ENCODE measurements at regions not wholly inside any gene's neighbourhood (a gene's known extent, or its start where the extent isn't known, plus 50 kb on each side); places are given as distances from the start of the nearest gene placed in this dataset.

DNA sequence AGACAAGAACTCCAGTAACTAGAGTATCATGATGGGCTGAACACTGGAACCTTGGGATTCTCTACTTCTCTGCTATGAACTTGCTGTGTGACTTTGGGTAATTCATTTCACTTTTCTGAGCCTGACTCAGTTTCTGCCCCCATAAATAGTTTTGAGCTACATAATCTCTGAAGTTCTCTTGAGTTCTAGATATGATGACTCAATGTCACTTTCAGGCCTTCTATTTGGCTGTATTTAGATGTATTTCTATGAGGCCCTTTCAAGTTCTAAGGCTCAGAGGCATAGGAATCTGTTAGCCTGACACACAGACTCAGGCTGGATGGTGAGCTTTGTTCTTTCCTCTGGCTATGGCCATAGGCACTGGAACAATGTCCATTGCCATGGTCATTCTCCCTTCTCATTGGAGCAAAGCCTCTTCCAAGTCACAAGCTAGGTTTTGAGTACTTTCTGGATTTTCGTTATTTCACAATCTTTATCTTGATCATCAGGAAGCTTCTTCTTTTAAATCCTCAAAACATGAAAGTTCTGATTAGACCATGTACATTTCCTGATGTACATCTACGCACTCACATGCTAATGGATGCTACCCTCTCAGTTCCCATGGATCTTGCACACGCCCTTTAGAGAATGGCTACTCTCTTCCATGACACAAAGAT lies 101.6 kb downstream of the TES start:
- intact Hi-C loops (cut with micrococcal nuclease) (no loop called here), in situ Hi-C loops (cut with MboI) (no loop called here)
- BruUV-seq (replicated peaks) = no TSS peak
- Histone ChIP-seq H3K4me2 (ENCODE audit: insufficient read depth, low read length) (no peak overlapping the region), H3K36me3 (ENCODE audit: control insufficient read depth, insufficient read depth, low read length) (no peaks in the 10 kb centered on the region), H3K27me3 (ENCODE audit: control insufficient read depth in 2 of 2, insufficient read depth in 2 of 2, low read length in 2 of 2) (peaks cover 5 to 9% of the 10 kb centered on the region in 2 experiments; a peak in 3 of 5 replicates), H3K9ac (ENCODE audit: insufficient read depth in 1 of 2, low read depth in 2 of 2, low read length in 2 of 2) (no peak overlapping the region), H2AFZ (ENCODE audit: low read depth, low read length) (no peak overlapping the region), H3K9me1 (ENCODE audit: control insufficient read depth, insufficient read depth, low read length) (no peaks in the 10 kb centered on the region), H3K27ac (ENCODE audit: extremely low read depth, low read depth, low read length) (no peak overlapping the region), H4K20me1 (replicated peaks; ENCODE audit: control insufficient read depth, insufficient read depth, low read length) (no peaks in the 10 kb centered on the region), H3K9me3 (replicated peaks; ENCODE audit: control insufficient read depth, insufficient read depth, low read depth, low read length) (no peaks in the 10 kb centered on the region), H3K79me2 (ENCODE audit: control insufficient read depth, insufficient read depth, low read length) (no peaks in the 10 kb centered on the region), H3K4me3 (no peak overlapping the region), H3K4me1 (replicated peaks in 1 of 2; ENCODE audit: control insufficient read depth in 2 of 2, insufficient read depth in 2 of 2, low read length in 2 of 2) (no peaks in the 10 kb centered on the region)
- DNase-seq (ENCODE audit: extremely low read depth in 1 of 4, low spot score in 3 of 4) (no peak), FAIRE-seq (no peak), ATAC-seq (no peak)
- TF ChIP-seq ZNF408 (CRISPR knock-in tag; IDR thresholded peaks at IDR 0.05; ENCODE audit: low read depth) = no peak
- no peak for TF ChIP-seq E2F6 (IDR thresholded peaks at IDR 0.05; ENCODE audit: borderline replicate concordance in 1 of 2, extremely low read depth in 1 of 2, insufficient read depth in 1 of 2, insufficient read length in 1 of 2, low read depth in 1 of 2, low read length in 1 of 2, poor library complexity in 1 of 2, severe bottlenecking in 1 of 2)
- peak; percentile 64; the same call in 1 of the 2 replicates for TF ChIP-seq CEBPB (tag; IDR thresholded peaks at IDR 0.05)
- 2% methylated on average over 3 of the region's 3 CpGs for WGBS (ENCODE audit: insufficient coverage, low coverage, missing lambda C conversion rate)
- ChIA-PET POLR2A (interaction anchor here (0.7 kb wide), 1 partner anchor 326 kb away, joined by 3 read pairs; no protein-coding TSS in a partner anchor), CTCF (ENCODE audit: low intra/inter-chr PET ratio) (no interaction called here)

DNA sequence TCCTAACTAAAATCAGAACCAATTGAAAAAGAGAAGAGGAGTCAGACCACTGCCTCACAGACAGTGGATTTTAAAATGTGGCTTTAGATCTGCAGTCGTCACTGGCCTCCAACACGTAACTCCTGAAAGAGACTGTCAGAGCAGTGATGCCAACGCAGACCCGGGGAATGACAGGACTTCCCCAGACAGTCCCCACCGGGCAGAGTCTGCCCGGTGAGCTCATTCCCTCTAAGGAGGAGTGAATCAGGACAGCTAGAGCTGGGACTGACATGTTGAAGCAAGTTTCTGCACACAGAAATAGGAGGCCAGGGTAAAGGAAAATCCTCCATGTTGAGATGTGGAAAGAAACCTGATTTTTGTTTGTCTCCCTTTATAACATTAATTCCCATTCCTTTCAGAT lies 105.0 kb downstream of the TES start:
- no peaks in the 10 kb centered on the region for H3K9me1 ChIP-seq (ENCODE audit: control insufficient read depth, insufficient read depth, low read length)
- peaks cover 5 to 9% of the 10 kb centered on the region in 2 experiments; a peak in 3 of 5 replicates for H3K27me3 ChIP-seq (ENCODE audit: control insufficient read depth in 2 of 2, insufficient read depth in 2 of 2, low read length in 2 of 2)
- no peaks in the 10 kb centered on the region for H3K36me3 ChIP-seq (ENCODE audit: control insufficient read depth, insufficient read depth, low read length)
- H3K4me3 ChIP-seq = no peak overlapping the region
- no peaks in the 10 kb centered on the region for H3K79me2 ChIP-seq (ENCODE audit: control insufficient read depth, insufficient read depth, low read length)
- 7% methylated on average over 6 of the region's 6 CpGs for WGBS (ENCODE audit: insufficient coverage, low coverage, missing lambda C conversion rate)
- in situ Hi-C loops (cut with MboI) = no loop called here
- no TSS peak for BruUV-seq (replicated peaks)
- no peak overlapping the region for H3K27ac ChIP-seq (ENCODE audit: extremely low read depth, low read depth, low read length)
- H3K9ac ChIP-seq (ENCODE audit: insufficient read depth in 1 of 2, low read depth in 2 of 2, low read length in 2 of 2) = no peak overlapping the region
- no peak overlapping the region for H3K4me2 ChIP-seq (ENCODE audit: insufficient read depth, low read length)
- H3K9me3 ChIP-seq (replicated peaks; ENCODE audit: control insufficient read depth, insufficient read depth, low read depth, low read length) = no peaks in the 10 kb centered on the region
- CTCF ChIA-PET (ENCODE audit: low intra/inter-chr PET ratio) = interaction anchor here (1.1 kb wide), 1 partner anchor 220 kb away, joined by 3 read pairs; no protein-coding TSS in a partner anchor
- no peaks in the 10 kb centered on the region for H3K4me1 ChIP-seq (replicated peaks in 1 of 2; ENCODE audit: control insufficient read depth in 2 of 2, insufficient read depth in 2 of 2, low read length in 2 of 2)
- intact Hi-C loops (cut with micrococcal nuclease) = no loop called here
- DNase-seq (ENCODE audit: extremely low read depth in 1 of 4, low spot score in 3 of 4) (no peak), ATAC-seq (no peak; the same call in 2 of the 3 replicates), FAIRE-seq (no peak)
- H4K20me1 ChIP-seq (replicated peaks; ENCODE audit: control insufficient read depth, insufficient read depth, low read length) = no peaks in the 10 kb centered on the region
- H2AFZ ChIP-seq (ENCODE audit: low read depth, low read length) = no peak overlapping the region
- POLR2A ChIA-PET = no interaction called here
- no peak for TF ChIP-seq ATF7 (IDR thresholded peaks at IDR 0.05)
- TF ChIP-seq HES1 (IDR thresholded peaks at IDR 0.05; ENCODE audit: low read depth) = no peak
- TF ChIP-seq RUNX1 (IDR thresholded peaks at IDR 0.05; ENCODE audit: low read depth) = no peak
- TF ChIP-seq, protein P1, sequence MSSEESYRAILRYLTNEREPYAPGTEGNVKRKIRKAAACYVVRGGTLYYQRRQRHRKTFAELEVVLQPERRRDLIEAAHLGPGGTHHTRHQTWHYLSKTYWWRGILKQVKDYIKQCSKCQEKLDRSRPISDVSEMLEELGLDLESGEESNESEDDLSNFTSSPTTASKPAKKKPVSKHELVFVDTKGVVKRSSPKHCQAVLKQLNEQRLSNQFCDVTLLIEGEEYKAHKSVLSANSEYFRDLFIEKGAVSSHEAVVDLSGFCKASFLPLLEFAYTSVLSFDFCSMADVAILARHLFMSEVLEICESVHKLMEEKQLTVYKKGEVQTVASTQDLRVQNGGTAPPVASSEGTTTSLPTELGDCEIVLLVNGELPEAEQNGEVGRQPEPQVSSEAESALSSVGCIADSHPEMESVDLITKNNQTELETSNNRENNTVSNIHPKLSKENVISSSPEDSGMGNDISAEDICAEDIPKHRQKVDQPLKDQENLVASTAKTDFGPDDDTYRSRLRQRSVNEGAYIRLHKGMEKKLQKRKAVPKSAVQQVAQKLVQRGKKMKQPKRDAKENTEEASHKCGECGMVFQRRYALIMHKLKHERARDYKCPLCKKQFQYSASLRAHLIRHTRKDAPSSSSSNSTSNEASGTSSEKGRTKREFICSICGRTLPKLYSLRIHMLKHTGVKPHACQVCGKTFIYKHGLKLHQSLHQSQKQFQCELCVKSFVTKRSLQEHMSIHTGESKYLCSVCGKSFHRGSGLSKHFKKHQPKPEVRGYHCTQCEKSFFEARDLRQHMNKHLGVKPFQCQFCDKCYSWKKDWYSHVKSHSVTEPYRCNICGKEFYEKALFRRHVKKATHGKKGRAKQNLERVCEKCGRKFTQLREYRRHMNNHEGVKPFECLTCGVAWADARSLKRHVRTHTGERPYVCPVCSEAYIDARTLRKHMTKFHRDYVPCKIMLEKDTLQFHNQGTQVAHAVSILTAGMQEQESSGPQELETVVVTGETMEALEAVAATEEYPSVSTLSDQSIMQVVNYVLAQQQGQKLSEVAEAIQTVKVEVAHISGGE (CRISPR knock-in tag; IDR thresholded peaks at IDR 0.05) = no peak
- TF ChIP-seq, protein P2, sequence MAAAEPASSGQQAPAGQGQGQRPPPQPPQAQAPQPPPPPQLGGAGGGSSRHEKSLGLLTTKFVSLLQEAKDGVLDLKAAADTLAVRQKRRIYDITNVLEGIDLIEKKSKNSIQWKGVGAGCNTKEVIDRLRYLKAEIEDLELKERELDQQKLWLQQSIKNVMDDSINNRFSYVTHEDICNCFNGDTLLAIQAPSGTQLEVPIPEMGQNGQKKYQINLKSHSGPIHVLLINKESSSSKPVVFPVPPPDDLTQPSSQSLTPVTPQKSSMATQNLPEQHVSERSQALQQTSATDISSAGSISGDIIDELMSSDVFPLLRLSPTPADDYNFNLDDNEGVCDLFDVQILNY (CRISPR knock-in tag; IDR thresholded peaks at IDR 0.05) = no peak

All from K562 (cell line).